Activated naive CD4-positive, alpha-beta T cell treated with anti-CD3 and anti-CD28 coated beads, Interleukin-2, amount 10 ng/mL, durations not matched to agents 7 days and 5 days (primary cell): ENCODE measurements at regions not wholly inside any gene's neighbourhood (a gene's known extent, or its start where the extent isn't known, plus 50 kb on each side); places are given as distances from the start of the nearest gene placed in this dataset.

Experiments used
- CTCF ChIA-PET: fragments of 350-600 bp; sonication (Branson Sonifier 250); formaldehyde crosslinking; loops from one replicate; lab custom pipeline; 2021; ENCODE audit warnings: antibody characterized with exemption; lab: Charles Lee
- DNase-seq: peaks from one replicate; pipeline ENCODE4 v3.0.0-alpha.2; 2020
- H3K27ac Mint-ChIP-seq: one replicate; pipeline ENCODE4 v1.8.0; 2021; ENCODE audit warnings: mild to moderate bottlenecking, moderate library complexity, mixed read lengths
- H3K27me3 Mint-ChIP-seq: one replicate; pipeline ENCODE4 v1.8.0; 2021; ENCODE audit warnings: mild to moderate bottlenecking, mixed read lengths
- H3K36me3 Mint-ChIP-seq: one replicate; pipeline ENCODE4 v1.8.0; 2021; ENCODE audit warnings: mixed read lengths
- H3K4me1 Mint-ChIP-seq: one replicate; pipeline ENCODE4 v1.8.0; 2021; ENCODE audit warnings: mixed read lengths
- H3K4me3 Mint-ChIP-seq: one replicate; pipeline ENCODE4 v1.8.0; 2021; ENCODE audit warnings: mild to moderate bottlenecking, moderate library complexity, mixed read lengths
- H3K9me3 Mint-ChIP-seq: one replicate; pipeline ENCODE4 v1.8.0; 2021; ENCODE audit warnings: mixed read lengths

GRCh38 chr6:154673919-154674318 is 59.3 kb upstream of the SCAF8 start:
- Mint-ChIP-seq H3K4me3 (no peak overlapping the region), H3K36me3 (no peaks in the 10 kb centered on the region), H3K27me3 (peaks cover 10% of the 10 kb centered on the region), H3K27ac (no peak overlapping the region), H3K4me1 (no peaks in the 10 kb centered on the region), H3K9me3 (no peaks in the 10 kb centered on the region)
- CTCF ChIA-PET = interaction anchor here (0.5 to 6.3 kb wide), 10 partner anchors 10 to 521 kb away, joined by 3 to 101 read pairs (median 3); no protein-coding TSS in a partner anchor
- DNase-seq = no peak

DNA sequence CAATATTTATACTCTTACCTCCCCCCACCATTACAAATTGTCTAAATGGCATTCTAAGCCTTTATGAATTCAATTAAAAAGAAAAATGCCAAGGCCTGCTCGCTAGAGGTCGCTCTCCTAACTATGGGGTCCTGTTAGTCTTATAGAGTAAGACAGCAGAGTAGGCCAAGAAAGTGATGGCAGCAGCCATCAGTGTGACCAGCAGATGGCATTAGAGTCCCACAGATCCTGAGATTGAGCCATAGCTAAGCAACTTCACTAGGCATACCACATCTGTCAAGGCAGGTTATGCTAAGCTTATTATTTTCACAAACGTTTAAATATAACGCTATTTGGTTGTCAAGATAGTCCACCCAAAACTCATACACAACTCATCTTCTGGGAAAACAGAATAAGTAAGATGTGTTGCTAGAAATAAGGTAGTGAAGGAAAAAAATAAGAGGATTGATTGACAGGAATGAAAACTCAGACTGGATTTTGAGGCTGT is 57.6 kb upstream of the SCAF8 start:
- Mint-ChIP-seq H3K27me3 (peaks cover 5% of the 10 kb centered on the region), H3K9me3 (no peaks in the 10 kb centered on the region), H3K27ac (no peak overlapping the region), H3K36me3 (no peaks in the 10 kb centered on the region), H3K4me1 (no peaks in the 10 kb centered on the region), H3K4me3 (no peak overlapping the region)
- peak; percentile 93 for DNase-seq
- CTCF ChIA-PET = interaction anchor here (0.6 to 6.3 kb wide), 33 partner anchors 9 to 640 kb away, joined by 3 to 101 read pairs (median 3); no protein-coding TSS in a partner anchor

DNA sequence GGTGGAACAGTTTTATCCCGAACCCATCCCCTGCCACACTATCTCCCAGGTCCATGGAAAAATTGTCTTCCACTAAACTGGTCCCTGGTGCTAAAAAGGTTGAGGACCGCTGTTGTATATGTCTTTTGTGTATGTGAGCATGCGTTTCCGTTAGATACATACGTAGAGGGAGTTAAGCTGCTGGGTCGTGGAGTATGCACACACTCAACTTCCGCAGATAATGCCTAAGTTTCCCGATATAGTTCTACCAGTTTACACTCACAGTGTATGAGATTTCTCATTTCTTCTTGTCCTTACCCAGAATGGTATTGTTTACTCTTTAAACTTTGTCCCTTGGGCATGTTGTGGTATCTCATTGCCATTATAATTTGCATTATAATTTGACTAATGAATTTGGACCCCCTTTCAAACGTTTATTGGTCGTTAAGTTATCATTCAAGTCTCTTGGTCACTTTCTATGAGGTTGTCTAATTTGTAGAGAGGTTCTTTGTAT is 50.5 kb upstream of the SCAF8 start:
- peaks cover 12% of the 10 kb centered on the region for H3K4me1 Mint-ChIP-seq
- H3K4me3 Mint-ChIP-seq = no peak overlapping the region
- H3K27ac Mint-ChIP-seq = no peak overlapping the region
- no peaks in the 10 kb centered on the region for H3K36me3 Mint-ChIP-seq
- DNase-seq = no peak
- CTCF ChIA-PET = no interaction called here
- H3K27me3 Mint-ChIP-seq = peaks cover 9% of the 10 kb centered on the region
- no peaks in the 10 kb centered on the region for H3K9me3 Mint-ChIP-seq
